ENCODE measurements at regions not wholly inside any gene's neighbourhood (a gene's known extent, or its start where the extent isn't known, plus 50 kb on each side); places are given as distances from the start of the nearest gene placed in this dataset.
A peak's percentile ranks its signal among the peaks of the same experiment; 100 is the strongest.
"Not testable (repeated sequence)": the region's sequence is repeated elsewhere in the genome, so short reads cannot be mapped to it uniquely, and the experiment has no call there.

GRCh38 chr1:148309940-148310500 is 157.9 kb upstream of the NBPF11 start:
- DNase-seq = peak; percentile 46

- DNase-seq = peak; percentile 22
Observed at GRCh38 chr1:148308832-148309458, 156.9 kb upstream of the NBPF11 start.

- DNase-seq = no peak
Observed at GRCh38 chr1:148307583-148308185, 155.6 kb upstream of the NBPF11 start.

GRCh38 chr1:148304935-148305334 is 152.9 kb upstream of the NBPF11 start:
- not testable (repeated sequence) for DNase-seq

- not testable (repeated sequence) for DNase-seq
Observed at GRCh38 chr1:148302586-148303364, 150.7 kb upstream of the NBPF11 start.

- DNase-seq = not testable (repeated sequence)
Observed at GRCh38 chr1:148297852-148298251, 145.8 kb upstream of the NBPF11 start.

- DNase-seq = no peak
Observed at GRCh38 chr1:148296511-148296910, 144.4 kb upstream of the NBPF11 start.

GRCh38 chr1:148294116-148294807 is 142.2 kb upstream of the NBPF11 start:
- DNase-seq = peak; percentile 21

GRCh38 chr1:148293651-148294050 is 141.6 kb upstream of the NBPF11 start:
- DNase-seq = no peak

GRCh38 chr1:148292915-148293314 is 140.8 kb upstream of the NBPF11 start:
- DNase-seq = no peak

GRCh38 chr1:148290881-148291280 is 138.8 kb upstream of the NBPF11 start:
- no peak for DNase-seq

GRCh38 chr1:148289647-148290046 is 137.6 kb upstream of the NBPF11 start:
- no peak for DNase-seq

GRCh38 chr1:148285946-148286345 is 133.9 kb upstream of the NBPF11 start:
- not testable (repeated sequence) for DNase-seq

- not testable (repeated sequence) for DNase-seq
Observed at GRCh38 chr1:148280831-148281572, 128.9 kb upstream of the NBPF11 start.

GRCh38 chr1:148279002-148279542 is 127.0 kb upstream of the NBPF11 start:
- not testable (repeated sequence) for DNase-seq

- not testable (repeated sequence) for DNase-seq
Observed at GRCh38 chr1:148277865-148278279, 125.8 kb upstream of the NBPF11 start.

GRCh38 chr1:148267066-148267465 is 115.0 kb upstream of the NBPF11 start:
- DNase-seq = not testable (repeated sequence)

- DNase-seq = peak; percentile 67
Observed at GRCh38 chr1:148264374-148265276, 112.5 kb upstream of the NBPF11 start.

GRCh38 chr1:148263906-148264255 is 111.8 kb upstream of the NBPF11 start:
- no peak for DNase-seq

- DNase-seq = peak; percentile 85
Observed at GRCh38 chr1:148263128-148263905, 111.2 kb upstream of the NBPF11 start.

All from eye (tissue), 1 donor.